MG63 (cell line): ENCODE measurements at regions not wholly inside any gene's neighbourhood (a gene's known extent, or its start where the extent isn't known, plus 50 kb on each side); places are given as distances from the start of the nearest gene placed in this dataset.
"Not testable (repeated sequence)": the region's sequence is repeated elsewhere in the genome, so short reads cannot be mapped to it uniquely, and the experiment has no call there.

Source experiments
- DNase-seq: peaks from one replicate; pipeline ENCODE4 v3.0.0-alpha.2; 2020
- H3K27me3 ChIP-seq: fragments of 250-450 bp; sonication (Bioruptor Pico); 2 replicates; pipeline ENCODE4 v1.5.1; 2020; ENCODE audit warnings: mild to moderate bottlenecking, moderate library complexity
- H3K36me3 ChIP-seq: fragments of 250-450 bp; sonication (Bioruptor Pico); 2 replicates; pipeline ENCODE4 v1.5.1; 2020; ENCODE audit warnings: mild to moderate bottlenecking, moderate library complexity
- H3K4me3 ChIP-seq: fragments of 250-450 bp; sonication (Bioruptor Pico); 2 replicates; pipeline ENCODE4 v1.5.1; 2020; ENCODE audit warnings: mild to moderate bottlenecking, moderate library complexity
- H3K9me3 ChIP-seq: fragments of 250-450 bp; sonication (Bioruptor Pico); 2 replicates; pipeline ENCODE4 v1.5.1; 2020; ENCODE audit warnings: mild to moderate bottlenecking, moderate library complexity

DNA sequence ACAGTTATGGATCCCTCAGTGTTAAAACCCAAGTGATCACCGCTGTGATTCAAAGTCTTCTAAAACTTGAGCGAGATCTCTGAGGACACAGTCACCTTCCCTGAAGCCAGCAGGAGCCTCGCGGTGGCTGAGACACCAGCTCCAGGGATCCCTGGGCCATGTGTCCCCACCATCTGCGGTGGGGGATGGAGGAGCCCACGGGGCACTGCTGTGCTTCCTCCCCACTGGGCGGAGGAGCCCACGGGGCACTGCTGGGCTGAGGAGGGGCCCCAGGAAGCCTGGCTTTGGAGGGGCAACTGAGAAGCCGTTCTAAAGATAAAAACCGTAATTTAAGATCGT, 65.7 kb upstream of the METRNL start:
- Histone ChIP-seq H3K27me3 (no peaks in the 10 kb centered on the region), H3K36me3 (no peaks in the 10 kb centered on the region), H3K4me3 (no peak overlapping the region), H3K9me3 (no peaks in the 10 kb centered on the region)
- DNase-seq, result no peak

DNA sequence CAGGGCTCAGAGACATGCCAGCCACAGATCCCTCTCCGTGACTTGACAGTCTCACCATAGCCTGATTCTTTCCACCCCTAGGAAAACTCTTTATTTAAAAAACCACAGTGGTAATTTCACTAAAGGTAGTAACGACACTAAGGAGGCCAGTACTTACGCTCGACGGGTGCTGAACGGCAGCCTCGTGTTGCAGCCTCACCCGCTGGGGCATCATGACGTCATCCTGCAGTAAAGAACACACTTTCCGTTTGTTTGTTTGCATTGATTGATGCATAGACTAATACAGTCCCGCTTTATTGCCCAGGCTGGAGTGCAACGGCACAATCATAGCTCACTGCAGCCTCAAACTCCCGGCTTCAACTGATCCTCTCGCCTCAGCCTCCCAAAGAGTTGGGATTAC, 65.1 kb upstream of the METRNL start:
- no peak for DNase-seq
- Histone ChIP-seq H3K27me3 (no peaks in the 10 kb centered on the region), H3K36me3 (no peaks in the 10 kb centered on the region), H3K4me3 (no peak overlapping the region), H3K9me3 (no peaks in the 10 kb centered on the region)

DNA sequence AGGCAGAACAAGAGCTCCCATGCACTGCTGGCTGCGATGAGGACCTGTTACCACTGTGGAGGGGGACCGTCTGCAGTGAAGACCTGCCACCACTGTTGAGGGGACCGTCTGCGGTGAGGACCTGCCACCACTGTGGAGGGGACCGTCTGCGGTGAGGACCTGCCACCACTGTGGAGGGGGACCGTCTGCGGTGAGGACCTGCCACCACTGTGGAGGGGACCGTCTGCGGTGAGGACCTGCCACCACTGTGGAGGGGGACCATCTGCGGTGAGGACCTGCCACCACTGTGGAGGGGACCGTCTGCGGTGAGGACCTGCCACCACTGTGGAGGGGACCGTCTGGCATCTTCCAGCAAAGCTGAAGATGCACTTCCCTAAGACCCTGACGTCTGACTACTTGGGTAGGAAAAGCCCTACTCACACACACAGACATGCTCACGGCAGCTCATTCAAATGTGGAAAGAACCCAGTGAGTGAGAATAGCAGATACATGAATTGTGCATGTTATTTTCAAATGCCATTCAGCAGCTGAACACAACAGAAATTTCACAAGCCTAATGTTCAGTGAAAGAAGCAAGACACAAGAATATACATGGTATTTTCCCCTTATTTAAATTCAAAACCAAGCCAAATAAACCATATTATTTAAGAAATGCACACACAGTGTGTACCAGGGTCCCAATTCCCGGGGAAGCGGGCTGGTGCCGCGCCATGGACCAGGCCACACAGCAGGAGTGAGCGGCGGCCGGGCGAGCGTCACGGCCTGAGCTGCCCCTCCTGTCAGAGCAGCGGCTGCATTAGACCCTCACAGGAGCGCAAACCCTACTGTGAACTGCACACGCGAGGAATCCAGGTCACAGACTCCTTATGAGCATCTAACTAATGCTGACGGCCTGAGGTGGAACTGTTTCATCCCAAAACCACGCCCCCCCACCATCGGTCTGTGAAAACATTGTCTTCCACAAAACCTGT, 64.2 kb upstream of the METRNL start:
- Histone ChIP-seq H3K27me3 (no peaks in the 10 kb centered on the region), H3K9me3 (no peaks in the 10 kb centered on the region), H3K4me3 (no peak overlapping the region), H3K36me3 (no peaks in the 10 kb centered on the region)
- no peak for DNase-seq

DNA sequence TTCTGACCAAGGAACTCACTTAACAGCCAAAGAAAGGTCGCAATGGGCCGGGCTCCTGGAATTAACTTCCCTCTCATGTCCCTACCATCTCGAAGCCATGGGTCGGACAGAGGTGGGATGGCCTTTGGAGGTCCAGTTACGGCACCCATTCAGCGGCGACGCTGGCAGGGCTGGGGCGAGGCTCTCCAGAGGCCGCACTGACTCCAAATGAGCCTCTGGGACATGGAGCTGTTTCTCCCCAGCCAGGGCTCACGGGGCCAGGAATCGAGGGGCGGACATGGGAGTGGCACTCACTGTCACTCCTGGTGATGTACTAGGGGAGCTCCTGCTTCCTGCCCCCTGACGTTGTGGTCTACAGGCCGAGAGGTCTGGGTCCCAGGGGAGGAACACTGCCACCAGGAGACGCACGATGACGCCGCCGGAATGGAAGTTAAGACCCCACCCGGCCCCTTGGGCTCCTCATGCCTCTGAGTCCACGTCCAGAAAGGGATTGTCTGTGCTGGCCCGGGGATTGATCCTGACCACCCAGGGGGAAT, 60.7 kb upstream of the METRNL start:
- DNase-seq, result no peak
- no peaks in the 10 kb centered on the region for H3K36me3 ChIP-seq
- H3K27me3 ChIP-seq, result no peaks in the 10 kb centered on the region
- no peak overlapping the region for H3K4me3 ChIP-seq
- H3K9me3 ChIP-seq, result no peaks in the 10 kb centered on the region

DNA sequence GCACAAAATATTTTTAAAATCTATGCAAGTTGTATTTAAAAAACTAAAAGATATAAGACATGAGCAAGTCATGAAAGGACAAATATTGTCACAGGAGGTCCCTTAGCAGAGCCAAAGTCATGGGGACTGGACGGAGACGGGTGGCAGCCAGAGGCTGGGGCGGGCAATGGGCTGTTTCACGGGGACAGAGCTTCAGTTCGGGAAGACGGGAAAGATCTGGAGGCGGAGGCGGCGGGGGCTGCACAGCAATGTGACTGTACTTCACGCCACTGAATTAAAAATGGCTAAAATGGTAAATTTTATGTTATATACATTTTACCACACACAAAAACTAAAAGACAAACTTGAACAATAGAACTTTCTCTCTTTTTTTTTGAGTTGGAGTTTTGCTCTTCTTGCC, 60.0 kb upstream of the METRNL start:
- no peaks in the 10 kb centered on the region for H3K27me3 ChIP-seq
- H3K36me3 ChIP-seq, result no peaks in the 10 kb centered on the region
- no peak for DNase-seq
- H3K9me3 ChIP-seq, result no peaks in the 10 kb centered on the region
- no peak overlapping the region for H3K4me3 ChIP-seq

DNA sequence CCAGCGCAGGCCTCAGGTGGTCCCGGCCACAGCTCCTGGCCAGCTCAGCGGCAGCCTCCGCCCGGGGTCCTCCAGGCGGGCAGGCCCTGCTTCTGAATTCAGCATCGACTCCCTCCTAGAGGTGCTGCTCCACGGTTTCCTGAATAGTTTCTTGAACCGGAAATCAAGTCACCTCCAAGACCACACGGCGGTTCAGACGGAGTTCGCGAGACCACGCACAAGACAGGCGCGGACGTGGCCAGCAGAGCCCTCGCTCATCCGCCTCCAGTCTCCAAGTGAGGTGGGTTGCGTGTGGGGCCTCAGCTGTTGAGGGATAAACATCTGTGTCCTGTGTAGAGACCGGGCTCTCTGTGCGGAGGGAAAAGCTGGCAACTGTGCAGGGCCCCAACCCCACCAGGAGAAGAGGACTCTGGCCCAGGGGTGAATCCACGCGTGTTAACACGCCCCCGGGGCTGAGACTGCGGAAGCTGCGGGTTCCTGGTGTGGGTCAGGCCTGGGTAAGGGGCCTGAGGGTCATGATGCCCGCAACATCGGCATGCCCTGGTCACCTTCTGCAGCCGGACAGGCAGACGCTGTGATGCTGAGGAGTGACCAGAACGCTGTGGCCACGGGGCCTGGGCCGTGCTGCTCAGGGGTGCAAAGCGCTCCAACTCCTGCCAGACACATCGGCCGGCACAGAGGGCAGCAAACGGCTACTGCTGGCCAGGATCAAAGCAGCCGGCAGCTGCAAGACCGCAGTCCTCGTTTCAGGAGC, 55.0 kb upstream of the METRNL start:
- H3K9me3 ChIP-seq, result no peaks in the 10 kb centered on the region
- no peak overlapping the region for H3K4me3 ChIP-seq
- no peak for DNase-seq
- H3K36me3 ChIP-seq, result no peaks in the 10 kb centered on the region
- no peaks in the 10 kb centered on the region for H3K27me3 ChIP-seq

DNA sequence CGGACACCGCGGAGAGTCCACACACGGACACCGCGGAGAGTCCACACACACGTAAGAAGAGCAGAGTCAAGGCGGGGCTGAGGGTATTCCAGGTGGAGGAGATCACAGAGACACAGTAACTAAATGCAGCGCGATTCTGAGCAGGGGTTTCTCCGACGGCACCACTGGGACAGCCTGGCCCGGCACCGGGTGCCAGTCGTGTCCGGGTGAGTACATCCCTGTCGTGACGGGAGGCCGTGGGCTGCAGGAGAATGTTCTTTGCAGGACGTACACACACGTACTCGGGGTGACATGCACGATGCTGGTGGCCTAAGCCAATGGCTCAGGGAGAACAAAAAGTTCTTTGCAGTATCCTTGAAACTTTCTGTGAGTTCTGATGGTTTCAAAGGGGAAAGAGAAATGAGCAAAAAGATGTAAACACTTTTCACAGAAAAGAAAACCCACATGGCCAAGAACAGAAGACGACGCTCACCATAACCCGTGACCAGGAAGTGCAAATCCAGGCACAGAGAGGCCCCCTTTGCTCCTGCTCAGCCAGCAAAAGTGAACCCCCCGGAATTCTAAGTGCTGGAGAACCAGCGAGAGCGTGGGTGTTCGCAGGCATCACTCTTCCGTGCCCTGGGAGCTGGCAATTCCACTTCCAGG, 53.7 kb upstream of the METRNL start:
- no peaks in the 10 kb centered on the region for H3K36me3 ChIP-seq
- DNase-seq, result no peak
- H3K4me3 ChIP-seq, result no peak overlapping the region
- H3K9me3 ChIP-seq, result no peaks in the 10 kb centered on the region
- H3K27me3 ChIP-seq, result no peaks in the 10 kb centered on the region

DNA sequence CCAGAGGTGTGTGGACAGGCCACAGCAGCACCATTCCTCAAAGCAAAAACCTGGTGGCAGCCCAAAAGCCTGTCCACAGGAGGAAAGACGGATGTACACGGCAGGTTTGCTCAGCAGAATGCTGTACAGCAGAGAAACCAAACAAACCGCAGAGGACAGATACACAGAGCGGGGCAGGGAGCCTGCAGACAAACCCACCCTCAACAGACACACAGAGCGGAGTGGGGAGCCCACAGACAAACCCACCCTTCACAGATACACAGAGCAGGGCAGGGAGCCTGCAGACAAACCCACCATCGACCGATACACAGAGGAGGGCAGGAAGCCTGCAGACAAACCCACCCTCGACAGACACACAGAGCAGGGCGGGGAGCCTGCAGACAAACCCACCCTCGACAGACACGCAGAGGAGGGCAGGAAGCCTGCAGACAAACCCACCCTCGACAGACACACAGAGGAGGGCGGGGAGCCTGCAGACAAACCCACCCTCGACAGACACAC, 53.0 kb upstream of the METRNL start:
- no peaks in the 10 kb centered on the region for H3K36me3 ChIP-seq
- no peak overlapping the region for H3K4me3 ChIP-seq
- no peaks in the 10 kb centered on the region for H3K9me3 ChIP-seq
- H3K27me3 ChIP-seq, result no peaks in the 10 kb centered on the region
- no peak for DNase-seq

DNA sequence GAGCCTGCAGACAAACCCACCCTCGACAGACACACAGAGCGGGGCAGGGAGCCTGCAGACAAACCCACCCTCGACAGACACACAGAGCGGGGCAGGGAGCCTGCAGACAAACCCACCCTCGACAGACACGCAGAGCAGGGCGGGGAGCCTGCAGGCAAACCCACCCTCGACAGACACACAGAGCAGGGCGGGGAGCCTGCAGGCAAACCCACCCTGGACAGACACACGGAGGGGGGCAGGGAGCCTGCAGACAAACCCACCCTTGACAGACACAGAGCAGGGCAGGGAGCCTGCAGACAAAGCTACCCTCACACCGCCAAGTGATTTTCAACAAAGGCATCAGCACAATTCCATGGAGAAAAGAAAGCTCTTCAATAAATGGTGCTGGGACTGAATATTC, 52.5 kb upstream of the METRNL start:
- H3K4me3 ChIP-seq, DNase-seq, H3K27me3 ChIP-seq, H3K36me3 ChIP-seq, H3K9me3 ChIP-seq: not testable (repeated sequence)

DNA sequence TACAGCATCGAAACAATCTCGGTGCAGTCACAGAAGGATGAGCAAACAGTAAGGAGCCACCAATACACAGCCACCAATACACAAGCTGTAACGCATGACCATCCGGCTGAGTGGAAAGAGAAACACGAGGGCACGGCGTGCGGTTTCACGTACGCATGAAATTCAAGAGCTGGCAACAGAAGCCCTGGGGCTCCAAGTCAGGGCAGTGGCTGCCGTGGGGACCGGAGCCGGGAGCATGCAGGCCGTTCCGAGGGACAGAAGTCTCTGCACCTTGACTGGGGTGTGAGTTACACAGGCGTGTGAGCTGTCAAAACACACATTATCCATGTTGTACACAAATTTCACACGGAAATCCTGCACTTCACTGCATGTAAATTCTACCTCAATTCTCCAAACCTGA, 50.6 kb upstream of the METRNL start:
- H3K36me3 ChIP-seq, result no peaks in the 10 kb centered on the region
- no peaks in the 10 kb centered on the region for H3K9me3 ChIP-seq
- DNase-seq, result no peak

DNA sequence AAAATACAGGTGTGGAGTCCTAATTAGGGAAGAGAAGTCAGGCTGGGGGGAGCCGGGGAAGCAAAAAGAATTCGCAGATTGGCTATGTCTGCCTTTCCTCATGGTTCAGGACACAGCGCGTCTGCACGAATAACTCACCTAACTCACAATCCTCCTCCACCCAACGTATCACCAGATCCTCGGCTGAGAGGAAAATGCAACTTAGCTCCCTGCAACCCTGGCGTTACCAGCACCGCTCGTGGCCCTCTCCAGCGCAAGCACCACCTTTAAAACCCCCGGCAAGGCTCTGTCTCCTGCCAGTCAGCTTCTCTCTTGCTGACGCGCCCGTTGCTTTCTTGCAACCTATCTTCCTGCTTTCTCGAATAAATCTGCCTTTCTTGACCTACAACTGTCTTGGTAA, 49.8 kb upstream of the METRNL start:
- Histone ChIP-seq H3K27me3 (no peaks in the 10 kb centered on the region), H3K36me3 (peaks cover 5% of the 10 kb centered on the region; the same call in 1 of the 2 replicates), H3K4me3 (no peak overlapping the region), H3K9me3 (no peaks in the 10 kb centered on the region; the same call in 1 of the 2 replicates)
- no peak for DNase-seq

More for the DNA sequence above, 50.6 kb upstream of the METRNL start:
- Histone ChIP-seq H3K27me3 (no peaks in the 10 kb centered on the region), H3K4me3 (no peak overlapping the region)
